Neuronal stem cell (in vitro differentiated cells): ENCODE measurements at regions not wholly inside any gene's neighbourhood (a gene's known extent, or its start where the extent isn't known, plus 50 kb on each side); places are given as distances from the start of the nearest gene placed in this dataset.
"Not testable (repeated sequence)": the region's sequence is repeated elsewhere in the genome, so short reads cannot be mapped to it uniquely, and the experiment has no call there.

ENCODE experiments used
- DNase-seq: peaks from one replicate; pipeline ENCODE4 v3.0.0-alpha.2; 2013; ENCODE audit warnings: low spot score
- H2AFZ ChIP-seq: one replicate; pipeline ENCODE4 v1.6.1; 2013; ENCODE audit warnings: mild to moderate bottlenecking, low read length, inconsistent platforms
- H2AK5ac ChIP-seq: 2 replicates; pipeline ENCODE4 v1.6.1; 2013; ENCODE audit warnings: low read depth, mild to moderate bottlenecking, inconsistent platforms, low read length, moderate library complexity, mixed read lengths
- H2BK120ac ChIP-seq: 2 replicates; pipeline ENCODE4 v1.6.1; 2013; ENCODE audit warnings: low read depth, mild to moderate bottlenecking, inconsistent platforms, low read length, moderate library complexity, mixed read lengths
- H2BK12ac ChIP-seq: one replicate; pipeline ENCODE4 v1.6.1; 2013; ENCODE audit warnings: low read length, inconsistent platforms
- H2BK15ac ChIP-seq: 2 replicates; pipeline ENCODE4 v1.6.1; 2013; ENCODE audit warnings: mild to moderate bottlenecking, low read length, inconsistent platforms, mixed read lengths
- H2BK5ac ChIP-seq: one replicate; pipeline ENCODE4 v1.6.1; 2013; ENCODE audit warnings: inconsistent platforms, mild to moderate bottlenecking, low read length, moderate library complexity
- H3K14ac ChIP-seq: one replicate; pipeline ENCODE4 v1.6.1; 2013; ENCODE audit warnings: low read length, inconsistent platforms
- H3K18ac ChIP-seq: 2 replicates; pipeline ENCODE4 v1.6.1; 2013; ENCODE audit warnings: low read length, inconsistent platforms
- H3K23ac ChIP-seq: 2 replicates; pipeline ENCODE4 v1.6.1; 2013; ENCODE audit warnings: low read depth, mild to moderate bottlenecking, mixed read lengths, low read length, inconsistent platforms; ENCODE audit not compliant: poor library complexity
- H3K27ac ChIP-seq: replicated peaks from 3 replicates; pipeline ENCODE4 v1.5.1; 2013; ENCODE audit warnings: low read length, inconsistent platforms
- H3K27me3 ChIP-seq, 3 experiments: 2 replicates each; pipeline ENCODE4 v1.6.1; 2013; ENCODE audit warnings: low read length in 3 of 3, mild to moderate bottlenecking in 2 of 3, inconsistent platforms in 1 of 3, low read depth in 1 of 3, mixed read lengths in 1 of 3, moderate library complexity in 1 of 3; ENCODE audit not compliant: control insufficient read depth in 3 of 3, insufficient read depth in 3 of 3
- H3K36me3 ChIP-seq, 2 donors: replicated peaks in 1 of 2; 2 replicates each; pipeline ENCODE4 v1.6.1; 2013; ENCODE audit warnings: low read length in 2 of 2; ENCODE audit not compliant: control insufficient read depth in 2 of 2, insufficient read depth in 2 of 2
- H3K4ac ChIP-seq: 2 replicates; pipeline ENCODE4 v1.6.1; 2013; ENCODE audit warnings: inconsistent platforms, mild to moderate bottlenecking, low read length, moderate library complexity
- H3K4me1 ChIP-seq, 2 donors: 1 replicate in 1 of 2; 2 replicates in 1 of 2; pipeline ENCODE4 v1.6.1; 2013; ENCODE audit warnings: low read length in 2 of 2, low read depth in 1 of 2; ENCODE audit not compliant: control insufficient read depth in 2 of 2, insufficient read depth in 1 of 2
- H3K4me2 ChIP-seq: one replicate; pipeline ENCODE4 v1.6.1; 2013; ENCODE audit warnings: mild to moderate bottlenecking, low read length, inconsistent platforms; ENCODE audit not compliant: insufficient read depth, poor library complexity, severe bottlenecking
- H3K4me3 ChIP-seq, 2 donors: 2 replicates each; pipeline ENCODE4 v1.5.1; 2013; ENCODE audit warnings: low read length in 2 of 2, mild to moderate bottlenecking in 2 of 2, inconsistent platforms in 1 of 2, moderate library complexity in 1 of 2
- H3K79me1 ChIP-seq: one replicate; pipeline ENCODE4 v1.6.1; 2013; ENCODE audit warnings: low read depth, mild to moderate bottlenecking, inconsistent platforms, low read length, moderate library complexity
- H3K9ac ChIP-seq: one replicate; pipeline ENCODE4 v1.6.1; 2013; ENCODE audit warnings: mild to moderate bottlenecking, low read depth, low read length, inconsistent platforms; ENCODE audit not compliant: poor library complexity
- H3K9me3 ChIP-seq, 2 donors: replicated peaks in 1 of 2; 2 replicates each; pipeline versions ENCODE3 to v1.6.1; 2013; ENCODE audit warnings: low read length in 2 of 2, mild to moderate bottlenecking in 2 of 2, inconsistent platforms in 1 of 2, low read depth in 1 of 2, mixed read lengths in 1 of 2, moderate library complexity in 1 of 2; ENCODE audit not compliant: control insufficient read depth in 2 of 2, insufficient read depth in 1 of 2
- H4K8ac ChIP-seq: one replicate; pipeline ENCODE4 v1.6.1; 2013; ENCODE audit warnings: low read depth, mild to moderate bottlenecking, inconsistent platforms, low read length, moderate library complexity
- H4K91ac ChIP-seq: one replicate; pipeline ENCODE4 v1.6.1; 2013; ENCODE audit warnings: low read length, low read depth, mild to moderate bottlenecking, inconsistent platforms; ENCODE audit not compliant: poor library complexity
- WGBS, 2 donors: extraction: QIAGEN DNeasy Blood & Tissue Kit; methylation state at CpG; one replicate each; pipeline ENCODE4 v1.1.7; 2013; ENCODE audit warnings: missing lambda C conversion rate in 2 of 2, mixed read lengths in 1 of 2; ENCODE audit not compliant: insufficient read length in 2 of 2, insufficient replicate concordance in 1 of 2; ENCODE audit errors: extremely low coverage in 2 of 2; 5-methylcytosine and 5-hydroxymethylcytosine counted together

GRCh38 chr15:24269166-24269571 lies 406.4 kb upstream of the NPAP1 start:
- no peak overlapping the region for H2AFZ ChIP-seq
- no peak overlapping the region for H2BK12ac ChIP-seq
- H2AK5ac ChIP-seq = no peak overlapping the region
- no peaks in the 10 kb centered on the region for H3K9me3 ChIP-seq
- H3K4me2 ChIP-seq = no peak overlapping the region
- no peaks in the 10 kb centered on the region for H3K79me1 ChIP-seq
- H3K4me3 ChIP-seq = no peak overlapping the region
- no peaks in the 10 kb centered on the region for H3K4me1 ChIP-seq
- no peak overlapping the region for H3K9ac ChIP-seq
- no peak overlapping the region for H3K23ac ChIP-seq
- H3K27ac ChIP-seq = no peak overlapping the region
- H3K36me3 ChIP-seq = no peaks in the 10 kb centered on the region
- H2BK5ac ChIP-seq = no peak overlapping the region
- WGBS, 2 donors = no CpG with 5 or more reads among the region's 4 CpGs
- H4K8ac ChIP-seq = no peak overlapping the region
- H3K4ac ChIP-seq = no peak overlapping the region
- H4K91ac ChIP-seq = no peak overlapping the region
- H2BK120ac ChIP-seq = no peak overlapping the region
- H2BK15ac ChIP-seq = no peak overlapping the region
- H3K14ac ChIP-seq = no peak overlapping the region
- DNase-seq = no peak
- H3K27me3 ChIP-seq = no peaks in the 10 kb centered on the region
- no peak overlapping the region for H3K18ac ChIP-seq

- Histone ChIP-seq H3K4ac (no peak overlapping the region), H3K4me3 (no peak overlapping the region), H3K18ac (no peak overlapping the region), H3K14ac (no peak overlapping the region), H3K23ac (no peak overlapping the region), H3K27me3 (no peaks in the 10 kb centered on the region), H3K9ac (no peak overlapping the region), H2AK5ac (no peak overlapping the region), H2BK5ac (no peak overlapping the region), H2AFZ (no peak overlapping the region), H4K91ac (no peak overlapping the region), H3K4me2 (no peak overlapping the region), H3K79me1 (no peaks in the 10 kb centered on the region), H3K36me3 (no peaks in the 10 kb centered on the region), H2BK120ac (no peak overlapping the region), H4K8ac (no peak overlapping the region), H3K9me3 (no peaks in the 10 kb centered on the region), H3K27ac (no peak overlapping the region), H2BK15ac (no peak overlapping the region), H2BK12ac (no peak overlapping the region), H3K4me1 (no peaks in the 10 kb centered on the region)
- DNase-seq = no peak
- no CpG with 5 or more reads among the region's 13 CpGs for WGBS, 2 donors
Measured at GRCh38 chr15:24269923-24270322, 405.7 kb upstream of the NPAP1 start.

GRCh38 chr15:24271496-24272244 lies 403.9 kb upstream of the NPAP1 start:
- not testable (repeated sequence) for H3K4ac ChIP-seq, H3K4me3 ChIP-seq, H3K18ac ChIP-seq, H2AK5ac ChIP-seq, H3K9me3 ChIP-seq, H3K4me1 ChIP-seq, H3K79me1 ChIP-seq, H2BK15ac ChIP-seq, H3K23ac ChIP-seq, H2AFZ ChIP-seq, H2BK120ac ChIP-seq, H2BK5ac ChIP-seq, H3K27ac ChIP-seq, H4K8ac ChIP-seq, DNase-seq, H2BK12ac ChIP-seq, H3K27me3 ChIP-seq, H3K9ac ChIP-seq, H4K91ac ChIP-seq, H3K36me3 ChIP-seq, H3K4me2 ChIP-seq, H3K14ac ChIP-seq
- WGBS, 2 donors = no CpG with 5 or more reads among the region's 5 CpGs

- Histone ChIP-seq H3K4ac (no peak overlapping the region), H2AK5ac (no peak overlapping the region), H3K27ac (no peak overlapping the region), H3K9ac (no peak overlapping the region), H3K4me3 (no peak overlapping the region), H2AFZ (no peak overlapping the region), H3K23ac (no peak overlapping the region), H3K79me1 (no peaks in the 10 kb centered on the region), H3K27me3 (no peaks in the 10 kb centered on the region), H2BK120ac (no peak overlapping the region), H2BK12ac (no peak overlapping the region), H4K91ac (no peak overlapping the region), H3K18ac (no peak overlapping the region), H4K8ac (no peak overlapping the region), H3K14ac (no peak overlapping the region), H3K4me2 (no peak overlapping the region), H3K36me3 (no peaks in the 10 kb centered on the region), H3K4me1 (no peaks in the 10 kb centered on the region), H2BK5ac (no peak overlapping the region), H3K9me3 (no peaks in the 10 kb centered on the region), H2BK15ac (no peak overlapping the region)
- no CpG with 5 or more reads among the region's 2 CpGs for WGBS, 2 donors
- no peak for DNase-seq
Measured at GRCh38 chr15:24292837-24293236, 382.7 kb upstream of the NPAP1 start.
